ENCODE measurements at regions not wholly inside any gene's neighbourhood (a gene's known extent, or its start where the extent isn't known, plus 50 kb on each side); places are given as distances from the start of the nearest gene placed in this dataset.

GRCh38 chr21:27817074-27817473 lies 850.2 kb upstream of the ADAMTS5 start:
- Mint-ChIP-seq H3K4me3 (ENCODE audit: unreplicated experiment) (no peak overlapping the region), H3K27ac (ENCODE audit: low read depth, unreplicated experiment) (no peak overlapping the region), H3K4me1 (ENCODE audit: insufficient read depth, unreplicated experiment) (no peaks in the 10 kb centered on the region), H3K27me3 (ENCODE audit: insufficient read depth, unreplicated experiment) (no peaks in the 10 kb centered on the region), H3K9me3 (ENCODE audit: unreplicated experiment) (no peaks in the 10 kb centered on the region), H3K36me3 (ENCODE audit: insufficient read depth, unreplicated experiment) (no peaks in the 10 kb centered on the region)
- ChIA-PET POLR2A (no interaction called here), CTCF (interaction anchor here (0.9 kb wide), 1 partner anchor 57 kb away, joined by 4 read pairs; no protein-coding TSS in a partner anchor)
- no peak for TF ChIP-seq CTCF (IDR thresholded peaks at IDR 0.05; ENCODE audit: unreplicated experiment)
- no TSS peak for BruUV-seq (replicated peaks)
- DNase-seq (ENCODE audit: unreplicated experiment) = no peak
- intact Hi-C loops (cut with micrococcal nuclease) = no loop called here

DNA sequence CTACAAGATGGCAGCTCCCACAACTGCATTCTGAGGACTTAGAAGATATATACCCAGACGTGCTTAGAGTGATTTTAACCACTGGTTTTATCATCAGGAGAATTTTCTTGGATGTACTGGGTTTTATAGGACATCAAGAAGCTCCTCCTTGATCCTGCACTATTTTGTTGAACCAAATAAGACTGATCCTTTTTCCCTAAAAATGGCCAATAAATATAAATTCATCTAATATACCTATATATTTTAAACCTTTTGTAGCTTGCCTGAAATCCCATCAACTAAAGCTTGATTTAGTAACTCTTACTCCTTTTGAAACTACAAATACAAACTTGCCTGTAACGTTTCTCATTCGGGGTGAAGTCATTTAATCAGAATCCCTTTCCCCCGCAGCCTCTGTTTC lies 849.4 kb upstream of the ADAMTS5 start:
- no peak overlapping the region for H3K4me3 Mint-ChIP-seq (ENCODE audit: unreplicated experiment)
- POLR2A ChIA-PET = interaction anchor here (0.6 kb wide), 1 partner anchor 817 kb away, joined by 4 read pairs; no protein-coding TSS in a partner anchor
- no peak for TF ChIP-seq CTCF (IDR thresholded peaks at IDR 0.05; ENCODE audit: unreplicated experiment)
- no peak overlapping the region for H3K27ac Mint-ChIP-seq (ENCODE audit: low read depth, unreplicated experiment)
- no peaks in the 10 kb centered on the region for H3K9me3 Mint-ChIP-seq (ENCODE audit: unreplicated experiment)
- no peak for DNase-seq (ENCODE audit: unreplicated experiment)
- no peaks in the 10 kb centered on the region for H3K36me3 Mint-ChIP-seq (ENCODE audit: insufficient read depth, unreplicated experiment)
- intact Hi-C loops (cut with micrococcal nuclease) = no loop called here
- no peaks in the 10 kb centered on the region for H3K4me1 Mint-ChIP-seq (ENCODE audit: insufficient read depth, unreplicated experiment)
- CTCF ChIA-PET = interaction anchor here (0.6 kb wide), 2 partner anchors 44 to 688 kb away, joined by 3 to 4 read pairs; no protein-coding TSS in a partner anchor
- no peaks in the 10 kb centered on the region for H3K27me3 Mint-ChIP-seq (ENCODE audit: insufficient read depth, unreplicated experiment)
- BruUV-seq (replicated peaks) = no TSS peak

- no peak overlapping the region for H3K27ac Mint-ChIP-seq (ENCODE audit: low read depth, unreplicated experiment)
- TF ChIP-seq CTCF (IDR thresholded peaks at IDR 0.05; ENCODE audit: unreplicated experiment) = no peak
- BruUV-seq (replicated peaks) = no TSS peak
- POLR2A ChIA-PET = no interaction called here
- H3K9me3 Mint-ChIP-seq (ENCODE audit: unreplicated experiment) = no peaks in the 10 kb centered on the region
- no peak overlapping the region for H3K4me3 Mint-ChIP-seq (ENCODE audit: unreplicated experiment)
- no peaks in the 10 kb centered on the region for H3K4me1 Mint-ChIP-seq (ENCODE audit: insufficient read depth, unreplicated experiment)
- H3K27me3 Mint-ChIP-seq (ENCODE audit: insufficient read depth, unreplicated experiment) = no peaks in the 10 kb centered on the region
- CTCF ChIA-PET = no interaction called here
- no peak for DNase-seq (ENCODE audit: unreplicated experiment)
- intact Hi-C loops (cut with micrococcal nuclease) = no loop called here
- no peaks in the 10 kb centered on the region for H3K36me3 Mint-ChIP-seq (ENCODE audit: insufficient read depth, unreplicated experiment)
These were observed 847.3 kb upstream of the ADAMTS5 start for GRCh38 chr21:27814226-27814625.

DNA sequence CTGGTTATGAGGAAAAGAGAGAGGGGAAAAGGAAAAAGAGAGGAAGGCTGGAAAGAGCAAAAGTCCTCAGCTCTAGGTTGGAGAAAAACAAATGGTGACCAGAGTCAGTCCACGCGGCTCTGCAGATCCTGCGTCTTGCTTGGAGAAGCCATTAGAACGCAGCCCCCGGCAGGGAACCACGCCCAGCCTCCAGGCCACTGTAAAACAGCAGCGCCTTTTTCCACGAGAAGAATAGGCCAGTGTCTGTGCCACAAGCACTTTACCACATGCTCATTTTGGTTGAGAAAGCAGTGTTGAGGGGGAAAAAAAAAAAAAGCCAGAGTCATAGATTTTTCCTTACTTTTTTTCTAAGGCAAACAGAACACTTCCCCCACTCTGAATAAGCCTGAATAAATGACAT lies 846.9 kb upstream of the ADAMTS5 start:
- no TSS peak for BruUV-seq (replicated peaks)
- ChIA-PET CTCF (interaction anchor here (1.0 kb wide), 1 partner anchor 10 kb away, joined by 5 read pairs; no protein-coding TSS in a partner anchor), POLR2A (no interaction called here)
- no peak for TF ChIP-seq CTCF (IDR thresholded peaks at IDR 0.05; ENCODE audit: unreplicated experiment)
- Mint-ChIP-seq H3K9me3 (ENCODE audit: unreplicated experiment) (no peaks in the 10 kb centered on the region), H3K27ac (ENCODE audit: low read depth, unreplicated experiment) (no peak overlapping the region), H3K4me1 (ENCODE audit: insufficient read depth, unreplicated experiment) (no peaks in the 10 kb centered on the region), H3K27me3 (ENCODE audit: insufficient read depth, unreplicated experiment) (no peaks in the 10 kb centered on the region), H3K36me3 (ENCODE audit: insufficient read depth, unreplicated experiment) (no peaks in the 10 kb centered on the region), H3K4me3 (ENCODE audit: unreplicated experiment) (no peak overlapping the region)
- DNase-seq (ENCODE audit: unreplicated experiment) = no peak
- intact Hi-C loops (cut with micrococcal nuclease) = no loop called here

Measured in MCF 10A (cell line).